Effector CD8-positive, alpha-beta T cell (primary cell): ENCODE measurements at regions not wholly inside any gene's neighbourhood (a gene's known extent, or its start where the extent isn't known, plus 50 kb on each side); places are given as distances from the start of the nearest gene placed in this dataset.
"Not testable (repeated sequence)": the region's sequence is repeated elsewhere in the genome, so short reads cannot be mapped to it uniquely, and the experiment has no call there.

Experiments
- DNase-seq: peaks from one replicate; lab custom pipeline; 2025; lab: John Stamatoyannopoulos, UW

DNA sequence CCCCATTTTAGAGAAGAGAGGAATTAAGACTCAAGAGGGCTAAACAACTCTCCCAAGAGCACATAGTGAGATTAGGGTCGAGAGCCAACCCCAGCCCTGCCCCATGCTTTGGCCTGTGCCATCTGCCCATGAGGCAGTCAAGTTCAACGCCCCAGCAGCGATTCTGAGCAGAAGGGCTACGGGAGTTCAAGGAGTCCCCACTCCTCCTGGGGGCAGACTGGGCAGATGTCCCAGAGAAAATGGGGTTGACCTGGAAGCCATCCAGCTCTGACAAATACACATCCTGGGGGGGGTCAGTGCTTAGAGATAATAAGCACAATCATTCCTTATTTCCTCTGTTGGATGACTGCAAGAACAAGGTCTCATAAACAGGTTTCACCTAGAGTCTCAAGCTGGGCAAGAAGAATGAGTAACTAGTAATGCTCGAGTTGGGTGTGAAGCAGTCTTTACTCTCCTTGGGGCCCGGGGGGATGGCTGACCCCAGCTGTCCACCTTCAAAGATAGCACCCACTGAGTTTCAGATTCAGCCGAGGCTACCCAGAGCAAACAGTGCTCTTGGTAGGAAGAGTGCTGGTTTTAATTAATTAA is 716.4 kb downstream of the RNF144A start:
- no peak for DNase-seq

DNA sequence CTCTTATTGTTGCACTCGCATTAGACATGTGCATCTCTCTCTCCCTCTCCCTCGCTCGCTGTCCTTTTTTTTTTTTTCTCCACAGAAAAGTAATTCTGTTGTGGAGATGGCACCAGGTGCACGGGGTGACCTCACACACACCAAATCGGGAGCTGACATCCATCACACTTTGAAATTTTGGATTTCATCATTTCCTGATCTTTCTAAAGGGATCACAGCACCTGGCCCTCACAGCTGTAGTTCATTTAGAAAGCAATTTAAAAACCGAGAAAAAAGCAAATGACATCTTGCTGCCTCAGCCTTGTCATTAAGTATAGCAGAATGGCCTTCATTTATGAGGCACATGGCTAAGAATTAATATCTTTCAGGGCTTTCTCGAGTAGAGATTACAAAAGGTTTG is 717.2 kb downstream of the RNF144A start:
- DNase-seq, result no peak

DNA sequence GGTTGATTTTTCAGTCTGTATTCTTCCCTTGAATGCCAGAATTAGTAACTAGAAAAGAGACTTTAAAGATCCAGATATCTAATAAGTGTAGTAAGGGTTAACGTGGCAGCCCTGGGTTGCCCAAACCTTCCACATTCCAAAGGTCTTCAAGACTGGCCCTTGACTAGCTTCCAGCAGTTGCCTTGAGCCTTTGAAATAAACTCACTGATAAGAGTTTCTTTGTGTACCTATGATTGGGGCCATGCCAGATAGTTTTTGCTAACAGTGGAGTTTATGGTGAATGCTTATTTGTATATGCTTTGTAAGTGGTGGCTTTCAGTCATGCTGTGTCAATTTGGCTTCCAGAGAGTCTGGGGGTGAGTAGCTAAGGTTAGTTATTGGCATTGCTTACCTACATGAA is 722.3 kb downstream of the RNF144A start:
- DNase-seq, result no peak

DNA sequence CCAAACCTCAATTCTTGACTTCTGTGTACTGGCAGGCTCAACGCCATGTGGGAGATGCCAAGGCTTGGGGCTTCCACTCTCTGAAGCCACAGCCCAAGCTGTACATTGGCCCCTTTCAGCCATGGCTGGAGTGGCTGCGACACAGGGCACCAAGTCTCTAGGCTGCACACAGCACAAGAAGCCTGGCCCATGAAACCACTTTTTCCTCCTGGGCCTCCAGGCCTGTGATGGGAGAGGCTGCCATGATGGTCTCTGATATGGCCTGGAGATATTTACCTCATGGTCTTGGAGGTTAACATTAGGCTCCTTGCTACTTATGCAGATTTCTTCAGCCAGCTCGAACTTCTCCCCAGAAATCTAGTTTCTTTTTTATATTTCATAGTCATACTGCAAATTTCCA is 724.1 kb downstream of the RNF144A start:
- not testable (repeated sequence) for DNase-seq

DNA sequence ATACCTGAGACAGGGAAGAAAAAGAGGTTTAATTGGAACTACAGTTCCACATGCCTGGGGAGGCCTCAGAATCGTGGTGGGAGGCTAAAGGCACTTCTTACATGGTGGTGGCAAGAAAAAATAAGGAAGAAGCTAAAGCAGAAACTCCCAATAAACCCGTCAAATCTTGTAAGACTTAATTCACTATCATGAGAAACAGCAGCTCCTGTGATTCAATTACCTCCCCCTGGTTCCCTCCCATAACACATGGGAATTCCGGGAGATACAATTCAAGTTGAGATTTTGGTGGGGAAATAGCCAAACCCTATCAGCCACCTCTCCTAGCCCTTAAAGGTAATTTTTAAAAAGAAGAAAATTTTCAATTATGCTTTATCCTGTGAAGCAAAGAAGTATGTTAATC is 728.8 kb downstream of the RNF144A start:
- DNase-seq, result no peak

DNA sequence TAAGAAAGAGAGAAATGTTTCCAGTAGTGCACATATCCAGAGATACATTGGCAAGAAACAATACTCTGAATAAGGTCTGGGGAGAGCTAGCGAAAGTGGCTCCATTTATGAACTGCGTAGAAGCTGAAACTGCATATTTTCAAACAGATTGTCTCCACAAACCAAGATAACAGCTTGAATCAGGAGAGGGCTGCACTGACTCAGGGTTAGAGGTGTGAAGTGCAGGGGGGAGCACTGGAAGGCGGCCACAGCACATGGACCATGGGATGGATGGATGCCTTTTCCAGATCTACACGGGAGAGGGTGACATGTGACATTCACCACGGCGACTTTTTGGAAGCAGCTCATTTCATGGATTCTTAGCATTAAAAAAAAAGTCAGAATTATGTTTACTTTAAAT is 729.4 kb downstream of the RNF144A start:
- DNase-seq, result no peak

DNA sequence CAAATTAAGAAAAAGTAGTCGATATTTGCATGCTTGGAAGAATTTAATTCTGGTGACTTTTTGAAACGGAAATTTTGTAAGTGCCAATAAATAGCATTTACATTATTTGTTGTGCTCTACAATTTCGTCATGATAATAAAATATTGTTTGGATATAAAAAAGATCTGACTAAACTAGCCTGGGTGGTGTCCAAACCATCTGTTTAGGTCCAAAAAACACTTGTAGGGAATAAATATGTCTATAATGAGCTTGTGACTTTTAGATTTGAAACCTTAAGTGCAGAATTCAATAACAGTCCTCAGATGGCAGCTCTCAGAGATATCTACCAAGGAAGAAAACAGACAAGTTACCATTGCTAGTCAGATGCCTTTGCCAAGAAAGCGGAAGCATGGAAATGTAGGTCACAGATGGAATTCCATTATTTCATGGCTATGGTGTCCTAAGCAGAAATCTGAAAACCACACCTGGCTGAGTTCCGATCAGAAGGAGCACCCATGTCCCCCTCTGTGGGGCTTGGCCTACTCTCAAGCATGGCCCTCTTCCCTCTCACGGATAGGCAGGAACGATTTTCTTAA is 731.1 kb downstream of the RNF144A start:
- DNase-seq, result no peak

DNA sequence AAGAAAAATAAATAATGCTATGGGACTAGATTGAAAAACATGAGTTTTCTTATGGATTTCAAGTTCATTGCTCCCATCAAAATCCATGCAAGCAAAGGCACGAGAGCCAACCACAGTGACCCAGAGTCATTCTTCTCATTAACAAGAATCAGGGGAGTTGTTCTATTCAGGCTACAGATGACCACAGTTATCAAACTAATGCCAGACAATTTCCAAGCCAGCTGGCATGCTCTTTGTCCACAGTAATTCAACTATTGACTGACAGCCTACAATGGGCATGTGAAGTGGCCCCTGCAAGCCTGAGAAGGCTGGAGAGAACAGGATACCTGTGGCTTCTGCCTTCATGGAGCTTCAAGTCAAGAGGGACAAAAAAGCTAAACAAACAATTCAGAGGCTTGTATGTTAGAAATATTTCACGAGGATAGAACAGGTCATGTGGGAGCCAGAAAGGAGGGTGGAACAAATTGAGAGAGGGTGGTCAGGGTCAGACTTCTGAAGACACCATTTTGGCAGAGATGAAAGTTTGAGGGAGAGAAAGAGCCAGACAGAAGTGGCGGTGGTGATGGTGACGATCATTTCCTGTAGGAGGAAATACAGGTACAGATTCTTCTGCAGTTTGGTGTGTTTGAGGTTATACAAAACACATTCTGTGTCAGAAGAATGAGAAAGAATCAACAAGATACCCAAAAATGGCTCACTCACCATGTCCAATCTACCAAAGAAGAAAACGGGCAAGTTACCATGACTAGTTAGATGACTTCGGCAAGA is 732.4 kb downstream of the RNF144A start:
- DNase-seq, result no peak

DNA sequence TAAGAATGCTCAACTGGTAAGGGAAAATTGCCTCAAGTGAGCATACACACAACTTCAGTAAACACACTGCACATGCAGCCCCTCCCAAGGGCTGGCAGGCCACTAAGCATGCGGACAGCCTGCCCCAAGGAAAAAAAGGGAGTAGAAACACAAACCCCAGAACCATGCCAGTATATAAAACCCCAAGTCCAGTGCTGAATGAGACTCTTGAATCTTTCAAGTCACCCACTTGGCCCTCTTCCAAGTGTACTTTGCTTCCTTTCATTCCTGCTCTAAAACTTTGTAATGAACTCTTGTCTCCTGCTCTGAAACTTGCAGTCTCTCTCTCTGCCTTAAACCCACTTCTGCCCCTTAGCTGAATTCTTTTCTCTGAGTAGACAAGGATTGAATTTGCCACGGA is 736.4 kb downstream of the RNF144A start:
- no peak for DNase-seq

DNA sequence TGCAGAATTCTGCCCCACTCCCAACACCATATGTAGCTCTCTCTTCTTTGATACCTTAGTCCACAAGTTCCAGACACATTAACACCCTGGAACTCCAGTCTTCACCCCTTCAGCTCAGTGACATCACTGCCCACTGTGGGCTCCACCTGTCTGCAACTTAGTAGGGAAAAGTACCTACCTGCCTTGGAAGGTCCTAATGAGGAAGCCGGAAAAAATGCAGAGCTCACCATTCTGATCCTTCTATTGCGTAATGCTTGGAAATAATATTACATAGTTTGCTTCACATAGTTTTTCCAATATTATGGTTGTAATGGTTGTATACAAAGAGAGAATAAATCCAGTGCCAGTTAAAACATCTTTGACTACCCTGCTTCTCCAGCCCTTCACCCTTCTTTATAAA is 738.4 kb downstream of the RNF144A start:
- DNase-seq, result no peak

DNA sequence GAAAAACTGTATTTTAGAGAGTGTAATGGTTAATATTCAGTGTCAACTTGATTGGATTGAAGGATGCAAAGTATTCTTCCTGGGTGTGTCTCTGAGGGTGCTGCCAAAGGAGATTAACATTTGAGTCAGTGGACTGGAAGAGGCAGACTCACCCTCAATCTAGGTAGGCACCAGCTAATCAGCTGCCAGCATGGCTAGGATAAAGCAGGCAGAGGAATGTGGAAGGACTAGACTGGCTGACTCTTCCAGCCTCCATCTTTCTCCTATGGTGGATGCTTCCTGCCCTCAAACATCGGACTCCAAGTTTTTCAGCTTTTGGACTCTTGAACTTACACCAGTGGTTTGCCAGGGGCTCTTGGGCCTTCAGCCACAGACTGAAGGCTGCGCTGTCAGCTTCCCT is 740.3 kb downstream of the RNF144A start:
- not testable (repeated sequence) for DNase-seq

DNA sequence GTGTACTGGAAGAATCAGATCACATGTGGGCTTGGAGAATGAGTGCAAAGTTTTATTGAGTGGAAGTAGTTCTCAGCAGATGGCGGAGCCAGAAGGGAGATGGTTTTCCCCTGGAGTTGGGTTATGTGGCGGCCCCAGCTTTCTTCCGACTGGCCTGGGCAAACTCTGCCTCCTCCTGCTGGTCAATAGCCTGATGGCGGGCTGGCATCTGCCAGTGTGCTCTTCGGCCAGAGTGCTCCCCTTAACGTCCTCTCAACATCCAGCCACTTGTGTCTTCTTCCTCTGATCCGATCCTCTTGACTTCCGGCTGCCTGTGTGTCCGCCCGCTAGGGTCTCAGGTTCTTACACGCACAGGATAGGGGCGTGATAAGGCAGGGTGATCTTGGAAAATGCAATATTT is 741.3 kb downstream of the RNF144A start:
- no peak for DNase-seq

DNA sequence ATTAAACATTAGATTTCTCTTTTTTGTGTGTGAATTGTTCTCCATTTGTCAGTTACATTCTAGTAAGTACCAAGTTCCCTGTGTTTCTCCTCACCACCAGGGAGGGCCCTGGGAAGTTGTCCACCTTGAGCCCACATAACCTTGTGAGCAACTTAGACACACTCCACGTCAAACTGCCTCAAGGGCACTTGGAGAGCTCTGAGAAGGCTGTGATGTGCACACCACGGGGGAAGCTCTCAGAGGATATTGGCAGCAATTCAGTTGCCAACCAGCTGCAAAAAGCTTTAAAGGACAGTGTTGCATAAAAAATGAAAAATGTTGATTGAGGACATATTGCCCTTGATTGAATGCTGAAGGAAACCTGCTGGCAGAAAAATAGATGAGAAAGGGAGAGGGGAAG is 743.6 kb downstream of the RNF144A start:
- no peak for DNase-seq

DNA sequence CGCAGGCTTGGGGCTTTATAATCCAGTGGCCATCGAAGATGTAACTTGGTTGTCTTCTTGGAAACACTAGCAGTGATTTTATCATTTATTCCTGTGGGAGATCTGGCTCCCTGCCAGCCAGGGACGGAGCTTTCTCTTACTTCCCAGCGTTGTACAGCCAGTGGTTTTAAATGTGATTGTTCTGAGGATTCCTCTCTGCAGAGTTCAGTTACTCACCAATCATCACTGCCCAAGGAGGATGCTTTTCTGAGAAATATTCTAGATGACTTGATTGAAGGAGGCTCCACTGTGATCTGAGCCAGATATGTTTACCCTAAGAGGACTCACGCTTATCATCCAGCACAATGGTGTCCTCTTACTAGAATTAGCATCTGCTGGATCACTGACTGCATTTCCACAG is 744.3 kb downstream of the RNF144A start:
- DNase-seq, result no peak

DNA sequence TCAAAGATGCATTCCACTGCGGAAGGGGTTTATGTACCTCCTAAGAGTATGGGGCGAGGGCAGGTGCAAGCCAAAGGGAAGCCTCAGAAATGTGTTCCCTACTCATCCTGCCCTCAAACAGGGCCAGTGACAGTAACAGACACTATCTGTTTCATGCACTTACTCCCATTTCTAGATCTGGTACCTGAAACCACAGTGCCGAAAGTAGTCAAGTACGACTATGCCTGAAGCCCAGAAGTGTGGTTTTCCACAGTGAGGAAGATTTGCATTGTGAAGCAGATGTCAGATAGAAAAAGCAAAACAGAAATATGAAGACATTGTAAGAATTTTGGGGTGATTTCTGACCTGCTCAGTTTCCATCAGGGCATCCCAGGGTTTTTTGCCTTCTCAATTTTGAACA is 748.7 kb downstream of the RNF144A start:
- DNase-seq, result no peak

DNA sequence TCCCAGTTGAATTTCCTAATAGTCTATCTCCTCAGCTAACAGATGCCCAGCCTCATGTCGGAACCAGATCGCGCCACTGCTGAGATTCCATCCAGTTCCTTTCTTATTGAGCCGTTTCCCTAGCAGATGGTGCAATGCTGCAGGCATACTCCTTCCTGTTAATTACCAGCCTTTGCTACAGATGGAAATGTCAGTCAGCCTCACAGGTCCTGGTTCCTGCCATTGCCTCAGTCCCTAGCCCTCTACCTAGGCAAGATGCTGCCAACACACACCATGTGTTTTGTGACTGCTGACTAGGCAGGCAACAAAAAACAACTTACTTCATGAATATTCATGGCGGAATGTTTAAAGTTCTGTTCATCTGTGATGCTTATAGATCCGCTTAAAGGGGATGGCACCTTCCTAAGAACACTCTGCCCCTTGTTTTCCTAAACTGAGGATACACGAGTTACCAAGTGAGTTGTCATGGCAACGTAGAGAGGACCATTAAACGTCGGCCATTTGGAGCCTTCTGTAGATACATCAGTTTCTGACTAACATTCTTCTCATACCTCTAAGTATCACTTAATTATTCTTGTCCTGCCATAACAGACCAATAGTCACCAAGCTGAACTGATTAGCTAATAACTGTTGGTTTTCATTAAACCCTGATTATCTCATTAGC is 749.5 kb downstream of the RNF144A start:
- no peak for DNase-seq

DNA sequence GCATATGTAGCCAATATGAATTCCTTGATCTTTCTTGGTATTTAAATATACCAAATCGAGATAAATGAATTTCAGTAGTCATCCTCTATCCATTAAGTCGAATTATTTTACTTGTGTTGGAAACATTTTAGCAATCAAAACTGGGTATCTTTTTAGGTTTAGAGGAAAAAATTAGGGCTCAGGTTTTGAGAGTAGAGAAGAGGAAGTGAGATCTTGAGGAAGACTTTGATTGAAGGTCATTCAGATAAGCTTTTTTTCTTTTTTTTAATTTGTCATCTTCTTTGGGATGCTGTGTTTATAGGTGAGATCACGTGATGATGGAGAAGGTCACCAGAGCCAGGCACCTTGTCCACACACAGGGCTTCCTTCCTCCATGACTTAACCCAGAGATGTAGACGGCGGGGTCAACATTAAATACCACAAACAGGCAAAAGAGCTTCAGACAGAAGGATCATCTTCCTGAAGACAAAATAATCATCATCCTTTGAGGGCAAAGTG is 750.1 kb downstream of the RNF144A start:
- DNase-seq, result no peak

DNA sequence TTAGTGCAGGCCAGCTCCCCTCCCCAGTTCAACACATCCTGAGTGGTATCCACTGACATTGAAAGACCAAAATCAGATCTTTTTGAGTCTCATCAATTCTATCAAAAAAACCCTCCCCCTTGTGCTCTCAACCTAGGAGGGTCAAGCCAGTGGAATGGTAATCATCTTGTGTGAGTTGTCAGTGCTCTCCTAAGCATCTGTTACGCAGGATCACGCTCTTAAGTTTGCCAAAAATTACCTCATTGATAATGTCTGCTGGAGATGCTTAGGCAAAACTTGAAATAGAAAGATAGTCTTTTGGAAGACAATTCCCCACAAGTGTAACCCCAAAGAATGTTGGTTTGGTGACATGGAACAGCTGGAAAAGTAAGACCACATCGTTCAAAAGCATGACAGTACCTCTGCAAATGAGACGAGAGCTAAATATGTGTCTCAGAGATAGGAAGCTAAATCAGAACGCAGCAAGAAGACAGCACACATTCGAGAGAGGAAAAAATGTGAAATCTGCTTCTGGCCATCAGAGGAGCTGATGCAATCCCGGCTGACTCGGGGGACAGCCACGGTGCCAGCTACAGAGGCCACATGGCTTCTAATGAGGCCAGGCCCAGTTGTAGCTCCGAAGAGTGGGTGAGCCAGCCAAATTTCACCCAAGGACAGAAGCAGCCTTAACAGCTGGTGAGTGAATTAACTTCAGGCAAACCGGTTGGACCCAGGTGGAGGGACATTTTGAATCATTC is 753.9 kb downstream of the RNF144A start:
- DNase-seq, result no peak

DNA sequence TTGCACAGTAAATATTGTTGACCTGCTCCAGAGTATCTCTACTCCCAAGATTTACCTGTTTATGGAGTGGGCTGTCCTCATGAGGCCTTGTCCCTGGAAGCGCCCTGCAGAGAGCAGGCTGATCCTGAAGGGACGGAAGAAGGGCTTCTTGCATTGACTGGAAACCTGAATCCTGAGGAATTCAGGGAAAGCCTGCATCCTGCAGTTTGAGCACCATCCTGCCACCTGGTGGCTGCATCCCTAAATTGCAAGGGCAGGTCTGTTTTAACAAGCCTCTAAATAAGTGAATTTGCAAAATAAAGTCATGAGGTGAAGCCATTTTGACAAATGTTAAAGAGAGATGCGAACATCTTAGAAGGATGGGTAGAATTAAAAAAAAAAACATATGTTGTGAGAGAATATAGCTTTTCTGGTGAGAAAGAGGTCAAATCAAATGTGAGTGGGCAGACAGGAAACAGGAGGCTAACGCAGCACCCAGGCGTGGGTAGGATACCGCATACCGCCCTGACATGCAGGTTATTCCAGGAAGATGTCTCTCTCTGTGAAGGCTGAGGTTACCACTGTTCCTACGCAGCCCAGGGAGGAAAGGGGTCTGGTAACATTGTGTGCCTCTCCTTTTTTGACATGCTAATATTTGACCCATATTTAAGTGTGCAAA is 754.9 kb downstream of the RNF144A start:
- peak; percentile 22 for DNase-seq

DNA sequence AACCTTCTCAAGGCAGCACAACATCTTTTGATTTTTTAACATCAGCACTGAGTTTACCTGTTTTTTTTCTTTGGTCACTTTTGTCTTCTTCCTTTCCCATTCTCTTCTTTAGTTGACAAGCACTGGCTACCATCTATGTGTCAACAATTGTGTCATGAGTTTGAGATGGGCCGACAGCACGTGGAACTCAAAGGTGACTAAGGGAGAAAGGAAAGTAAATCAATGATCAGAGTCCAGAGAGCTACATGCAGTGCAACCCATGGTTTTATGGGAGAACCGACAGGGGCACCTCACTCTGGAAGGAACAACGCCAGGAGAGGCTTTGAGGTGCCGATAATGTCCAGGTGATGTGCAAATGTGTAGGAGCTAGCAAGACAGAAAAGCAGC is 755.5 kb downstream of the RNF144A start:
- no peak for DNase-seq

DNA sequence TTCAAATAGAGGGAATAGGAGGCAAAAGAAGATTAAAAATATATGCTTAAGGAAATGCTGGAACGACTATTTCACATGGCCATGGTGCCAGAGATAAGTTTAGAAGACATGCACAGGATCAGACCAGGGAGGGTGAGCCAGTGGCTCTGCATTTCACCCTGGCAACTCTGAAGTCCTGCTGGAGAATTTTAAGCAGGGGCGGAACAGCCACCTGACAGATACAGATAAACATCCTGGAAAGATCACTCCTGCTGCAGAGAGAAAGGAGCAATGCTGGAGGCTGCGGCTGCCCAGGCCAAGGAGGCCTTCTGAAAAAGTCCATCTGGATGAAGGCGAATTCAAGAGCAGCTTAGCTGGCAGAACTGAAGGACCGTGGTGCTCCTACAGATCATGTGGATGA is 755.9 kb downstream of the RNF144A start:
- no peak for DNase-seq

DNA sequence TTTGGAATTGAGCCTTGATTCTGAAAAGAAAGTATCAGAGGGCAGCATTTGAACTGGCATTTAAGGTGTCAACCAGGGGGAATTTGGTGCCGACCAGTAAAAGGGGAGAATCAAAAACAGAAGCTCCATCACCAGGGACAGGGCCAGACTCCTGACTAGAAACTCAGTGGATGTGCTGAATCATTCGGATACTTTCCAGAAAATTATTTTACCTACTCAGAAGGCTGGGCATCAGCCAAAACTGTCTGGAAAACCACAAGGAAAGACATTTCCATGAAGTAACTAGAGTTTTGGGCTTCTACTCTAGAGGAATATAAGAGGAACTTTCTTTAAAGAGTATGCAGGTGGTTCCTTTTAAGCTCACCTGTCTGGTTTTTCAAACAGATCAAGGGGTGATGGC is 756.6 kb downstream of the RNF144A start:
- no peak for DNase-seq
